Ovary (tissue), 7 donors: ENCODE measurements at regions not wholly inside any gene's neighbourhood (a gene's known extent, or its start where the extent isn't known, plus 50 kb on each side); places are given as distances from the start of the nearest gene placed in this dataset.
A peak's percentile ranks its signal among the peaks of the same experiment; 100 is the strongest.

Source experiments
- DNase-seq, 5 donors: peaks; one replicate each; pipeline ENCODE4 v3.0.0-alpha.2; 2019 to 2020
- H3K27ac ChIP-seq, 2 donors: fragments of 200-600 bp; one replicate each; pipeline versions ENCODE4 v1.5.1 to v1.8.0; 2019 to 2022
- H3K27me3 ChIP-seq: fragments of 200-600 bp; one replicate; pipeline ENCODE4 v1.8.0; 2022
- H3K36me3 ChIP-seq: fragments of 200-600 bp; sonication (generic); one replicate; pipeline ENCODE4 v1.5.1; 2019
- H3K4me1 ChIP-seq: one replicate; pipeline ENCODE4 v1.8.1; 2013; ENCODE audit warnings: mild to moderate bottlenecking, moderate library complexity; ENCODE audit not compliant: insufficient read depth
- H3K4me3 ChIP-seq: fragments of 200-600 bp; sonication (generic); one replicate; pipeline ENCODE4 v1.5.1; 2017
- H3K9me3 ChIP-seq, 2 donors: fragments of 200-600 bp in 1 of 2; sonication (generic) in 1 of 2; one replicate each; pipeline versions ENCODE4 v1.5.1 to v1.8.1; 2013 to 2019; ENCODE audit warnings: mild to moderate bottlenecking in 1 of 2, moderate library complexity in 1 of 2
- EP300 ChIP-seq: sonication (generic); formaldehyde crosslinking; IDR thresholded peaks from one replicate; pipeline ENCODE4 v1.6.1; 2017; ENCODE audit warnings: antibody characterized with exemption
- POLR2A ChIP-seq: fragments of 450-650 bp; IDR thresholded peaks from one replicate; pipeline ENCODE4 v1.6.1; 2017; ENCODE audit warnings: antibody characterized with exemption, mild to moderate bottlenecking, moderate library complexity
- WGBS, 3 donors: extraction: QIAGEN DNeasy Blood & Tissue Kit in 1 of 3; methylation state at CpG; one replicate each; pipeline versions ENCODE4 v1.1.5 to v1.1.7; 2013 to 2017; 5-methylcytosine and 5-hydroxymethylcytosine counted together
- intact Hi-C, 4 donors: fragments of 100-400 bp; cut with DNase I; formaldehyde crosslinking; loops; one replicate each; pipeline versions ENCODE4 v1.11.0 to v1.15.1; 2022 to 2023
- TF ChIP-seq, protein P1 (sequence below), 3 donors: fragments of 450-650 bp in 2 of 3; fragments of 200-600 bp in 1 of 3; IDR thresholded peaks; one replicate each; pipeline versions ENCODE4 v1.5.1 to v1.8.0; 2016 to 2022; ENCODE audit warnings: antibody characterized with exemption in 3 of 3, mild to moderate bottlenecking in 1 of 3
- donor health status: DM: no; HTN: no; CAD: no; lungs with moderate emphysema.
- donor health status: DM: no; HTN: no; CAD: no.
- donor health status: Bipolar disorder and iron deficiency.
- donor health status: DM: no; HTN: no; CAD: no.
- donor health status: DM: yes; HTN: yes; CAD: no.

DNA sequence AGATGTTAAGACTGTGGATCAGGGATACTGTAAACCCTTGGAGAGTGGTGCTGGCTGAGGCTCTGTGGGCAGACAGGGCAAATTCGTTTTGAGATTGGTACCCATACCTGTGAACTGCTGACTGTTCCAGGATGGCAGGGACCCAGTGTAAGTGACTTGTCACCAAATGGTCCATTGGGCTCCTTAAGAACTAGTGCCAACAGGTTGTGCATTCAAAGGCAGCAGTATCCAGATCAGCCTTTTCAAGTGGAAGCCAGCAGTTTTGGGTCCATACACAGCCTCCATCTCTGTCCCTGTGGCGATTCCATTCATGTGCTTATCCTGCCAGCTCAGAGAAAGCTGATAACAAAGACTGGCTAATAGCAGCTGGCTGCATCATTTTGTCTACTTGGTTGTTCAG lies 84.0 kb upstream of the SCOC start:
- DNase-seq, result no peak
- TF ChIP-seq, protein P1, sequence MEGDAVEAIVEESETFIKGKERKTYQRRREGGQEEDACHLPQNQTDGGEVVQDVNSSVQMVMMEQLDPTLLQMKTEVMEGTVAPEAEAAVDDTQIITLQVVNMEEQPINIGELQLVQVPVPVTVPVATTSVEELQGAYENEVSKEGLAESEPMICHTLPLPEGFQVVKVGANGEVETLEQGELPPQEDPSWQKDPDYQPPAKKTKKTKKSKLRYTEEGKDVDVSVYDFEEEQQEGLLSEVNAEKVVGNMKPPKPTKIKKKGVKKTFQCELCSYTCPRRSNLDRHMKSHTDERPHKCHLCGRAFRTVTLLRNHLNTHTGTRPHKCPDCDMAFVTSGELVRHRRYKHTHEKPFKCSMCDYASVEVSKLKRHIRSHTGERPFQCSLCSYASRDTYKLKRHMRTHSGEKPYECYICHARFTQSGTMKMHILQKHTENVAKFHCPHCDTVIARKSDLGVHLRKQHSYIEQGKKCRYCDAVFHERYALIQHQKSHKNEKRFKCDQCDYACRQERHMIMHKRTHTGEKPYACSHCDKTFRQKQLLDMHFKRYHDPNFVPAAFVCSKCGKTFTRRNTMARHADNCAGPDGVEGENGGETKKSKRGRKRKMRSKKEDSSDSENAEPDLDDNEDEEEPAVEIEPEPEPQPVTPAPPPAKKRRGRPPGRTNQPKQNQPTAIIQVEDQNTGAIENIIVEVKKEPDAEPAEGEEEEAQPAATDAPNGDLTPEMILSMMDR (IDR thresholded peaks at IDR 0.05), result no peak
- TF ChIP-seq EP300 (no peak), POLR2A (no peak)
- H3K4me1 ChIP-seq, result peaks cover 7% of the 10 kb centered on the region
- 55 to 64% (median 60%) methylated on average over 2 of the region's 2 CpGs for WGBS, 3 donors
- H3K27ac ChIP-seq, result no peak overlapping the region
- intact Hi-C loops, result no loop called here
- no peak overlapping the region for H3K4me3 ChIP-seq
- H3K36me3 ChIP-seq, result no peaks in the 10 kb centered on the region
- no peaks in the 10 kb centered on the region for H3K27me3 ChIP-seq
- H3K9me3 ChIP-seq, result no peaks in the 10 kb centered on the region

DNA sequence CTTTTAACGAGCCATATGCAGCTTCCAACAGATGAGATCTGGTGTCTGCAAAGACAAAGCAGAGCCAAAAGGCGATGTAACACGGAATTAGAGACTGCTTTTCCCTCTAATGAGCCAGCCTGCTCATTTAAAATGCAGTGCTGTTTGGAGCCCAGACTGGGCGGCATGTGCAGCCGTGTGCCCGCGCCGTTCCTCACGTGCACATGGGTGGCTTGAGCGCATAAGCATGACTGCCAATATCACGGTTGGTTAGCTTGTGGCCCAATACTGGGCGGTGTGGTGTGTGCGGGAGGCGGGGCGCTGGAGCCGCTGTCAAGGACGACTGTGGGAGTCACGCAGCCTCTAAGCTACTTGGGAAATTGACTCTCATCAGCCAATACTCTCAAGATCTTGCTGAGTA lies 87.0 kb upstream of the SCOC start:
- H3K4me1 ChIP-seq, result peaks cover 7% of the 10 kb centered on the region
- no peaks in the 10 kb centered on the region for H3K9me3 ChIP-seq
- no peaks in the 10 kb centered on the region for H3K36me3 ChIP-seq
- intact Hi-C loops, result no loop called here
- no peak overlapping the region for H3K4me3 ChIP-seq
- H3K27ac ChIP-seq, result no peak overlapping the region
- DNase-seq, result peak; percentile 62 to 81 (median 68)
- 8 to 26% (median 13%) methylated on average over 18 of the region's 18 CpGs for WGBS, 3 donors
- TF ChIP-seq, protein P1 (IDR thresholded peaks at IDR 0.05), result no peak
- TF ChIP-seq EP300 (no peak), POLR2A (no peak)
- H3K27me3 ChIP-seq, result no peaks in the 10 kb centered on the region

DNA sequence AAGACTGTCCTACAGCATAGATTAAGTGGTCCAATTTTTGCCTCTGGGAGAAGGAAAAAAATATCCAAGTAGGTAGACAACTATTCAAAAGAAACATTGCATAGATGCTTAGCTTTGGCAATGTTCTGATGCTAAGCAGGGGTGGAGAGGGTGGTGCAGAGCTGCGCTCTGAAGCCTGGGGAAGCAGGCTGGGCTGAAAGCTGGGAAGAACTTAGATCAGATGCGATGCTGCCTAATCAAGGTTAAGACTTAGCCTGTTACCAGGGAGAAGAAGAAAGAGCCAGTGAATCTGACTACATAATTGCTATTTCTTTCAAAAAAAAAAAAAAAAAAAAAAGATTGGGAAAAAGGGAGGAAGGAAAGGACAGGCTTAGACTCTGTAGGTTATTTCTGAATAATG lies 89.0 kb upstream of the SCOC start:
- Histone ChIP-seq H3K9me3 (no peaks in the 10 kb centered on the region), H3K27me3 (no peaks in the 10 kb centered on the region), H3K27ac (no peak overlapping the region), H3K36me3 (no peaks in the 10 kb centered on the region), H3K4me1 (peaks cover 7% of the 10 kb centered on the region), H3K4me3 (no peak overlapping the region)
- DNase-seq, result no peak
- TF ChIP-seq POLR2A (no peak), EP300 (no peak)
- TF ChIP-seq, protein P1 (IDR thresholded peaks at IDR 0.05), result no peak
- 79 to 85% (median 83%) methylated on average over 2 of the region's 2 CpGs for WGBS, 3 donors
- intact Hi-C loops, result no loop called here

DNA sequence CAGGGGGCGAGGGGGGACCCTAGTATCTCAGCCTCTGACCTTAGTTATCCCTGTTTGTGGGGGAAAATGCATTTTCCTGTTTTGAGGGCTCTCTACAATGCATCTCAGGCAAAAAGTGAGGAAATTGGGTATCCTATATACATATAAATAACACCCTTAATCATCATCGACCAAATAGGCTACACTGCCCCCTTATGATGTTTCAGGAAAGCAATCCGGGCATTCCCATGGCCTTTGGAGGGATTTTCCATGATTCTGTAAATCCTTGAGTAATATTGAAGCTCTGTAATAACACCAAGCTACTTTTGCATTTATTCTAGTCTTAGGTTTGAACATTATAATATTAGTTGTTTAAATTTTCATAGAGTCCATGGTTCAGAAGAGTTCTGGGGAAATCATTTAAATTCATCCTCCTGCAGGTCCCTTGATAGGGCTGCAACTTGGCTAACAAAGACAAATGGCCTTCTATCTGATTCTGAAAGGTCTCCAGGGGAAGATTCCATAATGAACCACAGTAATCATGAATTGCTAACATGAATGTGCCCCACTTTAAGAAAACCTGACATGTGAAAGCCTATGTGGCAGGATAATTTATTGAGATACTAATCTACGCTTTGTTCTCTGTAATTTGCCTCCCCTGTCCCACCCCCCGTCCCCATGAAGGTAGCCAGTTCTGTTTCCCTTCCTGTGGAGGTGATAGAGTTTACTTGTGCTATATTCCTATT lies 91.5 kb upstream of the SCOC start:
- intact Hi-C loops, result no loop called here
- no peak overlapping the region for H3K4me3 ChIP-seq
- H3K9me3 ChIP-seq, result no peaks in the 10 kb centered on the region
- TF ChIP-seq EP300, result no peak
- TF ChIP-seq, protein P1 (IDR thresholded peaks at IDR 0.05), result no peak
- TF ChIP-seq POLR2A, result no peak
- no peaks in the 10 kb centered on the region for H3K36me3 ChIP-seq
- peaks cover 7% of the 10 kb centered on the region for H3K4me1 ChIP-seq
- 76 to 85% (median 79%) methylated on average over 5 of the region's 5 CpGs for WGBS, 3 donors
- no peak for DNase-seq
- no peaks in the 10 kb centered on the region for H3K27me3 ChIP-seq
- H3K27ac ChIP-seq, result no peak overlapping the region
